ENCODE measurements at regions not wholly inside any gene's neighbourhood (a gene's known extent, or its start where the extent isn't known, plus 50 kb on each side); places are given as distances from the start of the nearest gene placed in this dataset.
A peak's percentile ranks its signal among the peaks of the same experiment; 100 is the strongest.

DNA sequence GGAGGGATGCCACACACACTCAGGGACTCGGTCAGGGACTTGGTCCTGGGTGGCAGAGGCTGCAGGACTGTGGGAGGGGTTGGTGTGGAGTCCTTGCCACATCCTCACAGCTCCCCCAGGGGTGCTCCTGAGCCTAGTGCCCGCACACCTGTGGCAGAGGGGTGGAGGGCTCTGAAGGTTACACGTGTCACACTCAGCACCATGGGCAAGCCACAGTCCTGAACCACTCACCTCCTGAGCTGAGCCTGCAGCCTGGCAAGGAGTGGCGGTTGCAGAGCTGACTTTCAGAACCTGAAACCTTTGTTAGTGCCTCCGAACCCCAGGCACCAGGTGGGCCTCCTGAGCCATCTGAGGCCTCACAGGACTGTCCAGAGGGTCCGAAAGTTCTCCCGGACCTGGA lies 249.2 kb upstream of the C1orf174 start:
- Histone ChIP-seq H3K9me3 (no peaks in the 10 kb centered on the region), H3K27ac (no peak overlapping the region), H3K4me3 (no peak overlapping the region), H3K36me3 (no peaks in the 10 kb centered on the region), H3K4me1 (no peaks in the 10 kb centered on the region), H3K27me3 (no peaks in the 10 kb centered on the region)
- peak in 1 of 3 donors; percentile 29 for DNase-seq
- ATAC-seq = no peak
- TF ChIP-seq CTCF (IDR thresholded peaks at IDR 0.05) = no peak
- no peak for TF ChIP-seq POLR2A (IDR thresholded peaks at IDR 0.05)
- no CpG with 5 or more reads among the region's 7 CpGs for WGBS (ENCODE audit: insufficient coverage, low coverage, low lambda C conversion rate, missing lambda C conversion rate)
- intact Hi-C loops (cut with DNase I) = no loop called here

DNA sequence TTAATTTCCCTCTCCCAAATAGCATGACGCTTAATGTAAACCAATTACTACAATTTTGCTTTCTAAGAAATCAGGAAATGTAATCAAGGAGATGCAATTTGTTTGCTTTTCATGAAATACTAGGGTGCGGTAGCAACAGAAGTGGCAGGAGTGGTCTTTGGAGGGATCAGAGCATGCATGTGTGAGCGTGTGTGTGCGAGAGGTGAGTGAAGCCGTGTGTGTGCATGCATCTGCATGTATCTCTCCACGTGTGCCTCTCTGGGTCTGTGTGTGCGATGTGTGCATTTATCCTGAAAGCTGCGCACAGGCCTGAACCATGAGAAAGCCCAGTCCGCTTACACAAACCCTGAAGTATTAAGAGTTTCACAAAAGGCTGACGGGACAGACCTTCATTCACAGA lies 249.8 kb upstream of the C1orf174 start:
- Histone ChIP-seq H3K36me3 (no peaks in the 10 kb centered on the region), H3K4me3 (no peak overlapping the region), H3K27me3 (no peaks in the 10 kb centered on the region), H3K4me1 (no peaks in the 10 kb centered on the region), H3K27ac (no peak overlapping the region), H3K9me3 (no peaks in the 10 kb centered on the region)
- 58% methylated on average over 10 of the region's 10 CpGs for WGBS (ENCODE audit: insufficient coverage, low coverage, low lambda C conversion rate, missing lambda C conversion rate)
- intact Hi-C loops (cut with DNase I) = no loop called here
- no peak for ATAC-seq
- no peak for TF ChIP-seq POLR2A (IDR thresholded peaks at IDR 0.05)
- TF ChIP-seq CTCF (IDR thresholded peaks at IDR 0.05) = no peak
- DNase-seq = peak in 1 of 3 donors; percentile 12

DNA sequence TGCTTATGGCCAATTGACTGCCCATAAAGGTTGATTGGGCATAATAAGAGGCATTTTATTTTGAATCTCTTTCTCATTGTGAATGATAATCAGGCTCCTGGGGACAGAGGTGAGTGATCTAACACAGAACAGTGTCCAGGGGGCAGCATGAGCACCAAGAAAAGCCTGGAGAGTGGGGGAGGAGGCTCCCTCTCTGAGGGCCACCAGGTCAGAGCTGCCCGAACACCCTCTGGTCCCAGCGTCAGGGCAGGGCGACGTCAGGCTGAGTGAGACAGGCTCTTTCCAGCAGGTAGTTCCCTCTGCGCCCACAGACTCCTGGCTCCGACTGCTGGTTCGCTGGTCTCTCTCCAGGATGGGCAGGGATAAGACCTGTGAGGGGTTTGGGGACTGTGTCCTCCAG lies 250.2 kb upstream of the C1orf174 start:
- ATAC-seq (no peak), DNase-seq (peak in 1 of 3 donors; percentile 33)
- no peaks in the 10 kb centered on the region for H3K27me3 ChIP-seq
- no peaks in the 10 kb centered on the region for H3K36me3 ChIP-seq
- no peak overlapping the region for H3K4me3 ChIP-seq
- 20% methylated on average over 1 of the region's 7 CpGs for WGBS (ENCODE audit: insufficient coverage, low coverage, low lambda C conversion rate, missing lambda C conversion rate)
- no peaks in the 10 kb centered on the region for H3K9me3 ChIP-seq
- H3K27ac ChIP-seq = no peak overlapping the region
- TF ChIP-seq CTCF (IDR thresholded peaks at IDR 0.05) (no peak), POLR2A (IDR thresholded peaks at IDR 0.05) (no peak)
- intact Hi-C loops (cut with DNase I) = no loop called here
- H3K4me1 ChIP-seq = no peaks in the 10 kb centered on the region

- Histone ChIP-seq H3K36me3 (no peaks in the 10 kb centered on the region), H3K27me3 (no peaks in the 10 kb centered on the region), H3K9me3 (no peaks in the 10 kb centered on the region), H3K4me1 (no peaks in the 10 kb centered on the region), H3K4me3 (no peak overlapping the region), H3K27ac (no peak overlapping the region)
- intact Hi-C loops (cut with DNase I) = no loop called here
- DNase-seq (peak in 1 of 3 donors; percentile 19), ATAC-seq (no peak)
- TF ChIP-seq CTCF (IDR thresholded peaks at IDR 0.05) (no peak), POLR2A (IDR thresholded peaks at IDR 0.05) (no peak)
- no CpG with 5 or more reads among the region's 11 CpGs for WGBS (ENCODE audit: insufficient coverage, low coverage, low lambda C conversion rate, missing lambda C conversion rate)
These were observed 252.2 kb upstream of the C1orf174 start for GRCh38 chr1:4152266-4152665.

DNA sequence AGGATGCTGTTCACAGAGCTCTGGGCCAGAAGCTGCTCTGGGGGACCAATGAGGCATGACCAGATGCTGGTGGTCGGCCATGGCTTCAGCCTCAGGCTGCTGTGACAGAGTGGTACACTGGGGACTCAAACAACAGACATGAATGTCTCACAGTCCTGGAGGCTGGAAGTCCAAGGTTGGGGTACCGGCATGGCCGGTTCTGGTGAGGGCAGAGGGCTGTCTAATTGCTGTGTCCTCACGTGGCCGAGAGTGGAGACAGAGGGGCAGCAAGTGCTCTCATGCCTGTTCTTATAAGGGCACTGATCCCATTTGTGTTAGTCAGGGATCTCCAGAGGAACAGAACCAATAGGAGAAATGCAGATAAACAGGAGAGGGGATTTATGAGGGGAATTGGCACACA lies 253.5 kb upstream of the C1orf174 start:
- Histone ChIP-seq H3K27me3 (no peaks in the 10 kb centered on the region), H3K36me3 (no peaks in the 10 kb centered on the region), H3K27ac (no peak overlapping the region), H3K4me3 (no peak overlapping the region), H3K9me3 (no peaks in the 10 kb centered on the region), H3K4me1 (no peaks in the 10 kb centered on the region)
- peak in 1 of 3 donors; percentile 21 for DNase-seq
- WGBS (ENCODE audit: insufficient coverage, low coverage, low lambda C conversion rate, missing lambda C conversion rate) = 67% methylated on average over 1 of the region's 5 CpGs
- TF ChIP-seq CTCF (IDR thresholded peaks at IDR 0.05) = no peak
- TF ChIP-seq POLR2A (IDR thresholded peaks at IDR 0.05) = no peak
- intact Hi-C loops (cut with DNase I) = no loop called here
- ATAC-seq = no peak

Data from right lobe of liver (tissue), 6 donors.